CD14-positive monocyte (primary cell): ENCODE measurements at regions not wholly inside any gene's neighbourhood (a gene's known extent, or its start where the extent isn't known, plus 50 kb on each side); places are given as distances from the start of the nearest gene placed in this dataset.

Source experiments
- DNase-seq, 3 donors: peaks; one replicate each; pipeline ENCODE4 v3.0.0-alpha.2; 2011 to 2022
- H2AFZ ChIP-seq: 2 replicates; pipeline ENCODE4 v1.6.0; 2012; ENCODE audit warnings: mild to moderate bottlenecking, low read depth, low read length, inconsistent platforms; ENCODE audit not compliant: insufficient read depth, poor library complexity, severe bottlenecking
- H3K27ac ChIP-seq, 2 donors: 1 replicate in 1 of 2; 2 replicates in 1 of 2; pipeline ENCODE4 v1.5.1; 2012 to 2013; ENCODE audit warnings: low read length in 2 of 2, control low read depth in 1 of 2, inconsistent platforms in 1 of 2, low read depth in 1 of 2, mild to moderate bottlenecking in 1 of 2
- H3K27me3 ChIP-seq, 2 donors: one replicate each; pipeline versions ENCODE4 v1.6.0 to v1.6.1; 2011 to 2013; ENCODE audit warnings: low read length in 2 of 2; ENCODE audit not compliant: control insufficient read depth in 2 of 2, insufficient read depth in 2 of 2
- H3K36me3 ChIP-seq, 2 donors: replicated peaks in 1 of 2; 1 replicate in 1 of 2; 2 replicates in 1 of 2; pipeline versions ENCODE4 v1.5.1 to v1.6.1; 2012 to 2013; ENCODE audit warnings: low read length in 2 of 2, control low read depth in 1 of 2, inconsistent platforms in 1 of 2, mild to moderate bottlenecking in 1 of 2; ENCODE audit not compliant: insufficient read depth in 2 of 2, control insufficient read depth in 1 of 2
- H3K4me1 ChIP-seq, 2 donors: 1 replicate in 1 of 2; 2 replicates in 1 of 2; pipeline versions ENCODE4 v1.5.1 to v1.6.1; 2012 to 2013; ENCODE audit warnings: low read length in 2 of 2, control low read depth in 1 of 2, inconsistent platforms in 1 of 2, mild to moderate bottlenecking in 1 of 2, moderate library complexity in 1 of 2; ENCODE audit not compliant: insufficient read depth in 2 of 2, control insufficient read depth in 1 of 2
- H3K4me2 ChIP-seq: replicated peaks from 2 replicates; pipeline ENCODE3; 2012; ENCODE audit warnings: low read length, moderate library complexity, mild to moderate bottlenecking; ENCODE audit not compliant: poor library complexity, severe bottlenecking; ENCODE audit errors: extremely low read depth
- H3K4me3 ChIP-seq, 3 experiments: fragments of 200-600 bp in 1 of 3; sonication (generic) in 1 of 3; replicated peaks in 1 of 3; 1 replicate in 2 of 3; 2 replicates in 1 of 3; pipeline ENCODE4 v1.5.1; 2011 to 2013; ENCODE audit warnings: low read length in 3 of 3, mild to moderate bottlenecking in 3 of 3, control low read depth in 2 of 3, low read depth in 2 of 3, inconsistent platforms in 1 of 3, moderate library complexity in 1 of 3
- H3K79me2 ChIP-seq: 2 replicates; pipeline ENCODE4 v1.6.0; 2012; ENCODE audit warnings: mild to moderate bottlenecking, control low read depth, inconsistent platforms, low read length, moderate library complexity; ENCODE audit not compliant: insufficient read depth
- H3K9ac ChIP-seq: 2 replicates; pipeline ENCODE4 v1.6.0; 2017; ENCODE audit warnings: low read length, mild to moderate bottlenecking; ENCODE audit not compliant: insufficient read depth, poor library complexity, severe bottlenecking
- H3K9me3 ChIP-seq, 2 donors: replicated peaks in 1 of 2; 1 replicate in 1 of 2; 2 replicates in 1 of 2; pipeline versions ENCODE4 v1.5.1 to v1.6.1; 2012 to 2013; ENCODE audit warnings: low read length in 2 of 2, control low read depth in 1 of 2; ENCODE audit not compliant: control insufficient read depth in 1 of 2, insufficient read depth in 1 of 2
- H4K20me1 ChIP-seq: 2 replicates; pipeline ENCODE4 v1.6.0; 2012; ENCODE audit warnings: mild to moderate bottlenecking, low read length, control low read depth, moderate library complexity; ENCODE audit not compliant: insufficient read depth
- H3K27ac Mint-ChIP-seq, 7 donors: one replicate each; pipeline ENCODE4 v1.8.0; 2020; ENCODE audit warnings: mild to moderate bottlenecking in 7 of 7, mixed read lengths in 7 of 7, moderate library complexity in 6 of 7, inconsistent platforms in 2 of 7
- H3K27me3 Mint-ChIP-seq, 3 donors: one replicate each; pipeline ENCODE4 v1.8.0; 2021 to 2022; ENCODE audit warnings: low read depth in 3 of 3, mild to moderate bottlenecking in 3 of 3, mixed read lengths in 3 of 3, moderate library complexity in 3 of 3, inconsistent platforms in 1 of 3
- H3K36me3 Mint-ChIP-seq, 2 donors: one replicate each; pipeline ENCODE4 v1.8.0; 2020; ENCODE audit warnings: mixed read lengths in 2 of 2, inconsistent platforms in 1 of 2, mild to moderate bottlenecking in 1 of 2
- H3K4me1 Mint-ChIP-seq: one replicate; pipeline ENCODE4 v1.8.0; 2020; ENCODE audit warnings: mild to moderate bottlenecking, mixed read lengths
- H3K4me3 Mint-ChIP-seq, 2 donors: one replicate each; pipeline ENCODE4 v1.8.0; 2020; ENCODE audit warnings: mild to moderate bottlenecking in 2 of 2, mixed read lengths in 2 of 2, moderate library complexity in 1 of 2
- H3K9me3 Mint-ChIP-seq, 7 donors: one replicate each; pipeline ENCODE4 v1.8.0; 2020 to 2022; ENCODE audit warnings: mixed read lengths in 7 of 7, mild to moderate bottlenecking in 6 of 7, moderate library complexity in 6 of 7, inconsistent platforms in 2 of 7
- CTCF ChIP-seq: fragments of 200-600 bp; IDR thresholded peaks from one replicate; pipeline ENCODE4 v1.8.0; 2022; ENCODE audit warnings: antibody characterized with exemption, mild to moderate bottlenecking
- WGBS: methylation state at CpG from one replicate; pipeline ENCODE4 v1.1.5; 2013; ENCODE audit warnings: missing lambda C conversion rate; ENCODE audit not compliant: insufficient coverage; 5-methylcytosine and 5-hydroxymethylcytosine counted together
- intact Hi-C, 2 donors: fragments of 100-400 bp; cut with micrococcal nuclease; formaldehyde crosslinking; loops; one replicate each; pipeline versions ENCODE4 v1.15.0 to v1.15.1; 2023

- Histone ChIP-seq H3K36me3 (no peaks in the 10 kb centered on the region), H3K4me3 (no peak overlapping the region), H3K79me2 (no peaks in the 10 kb centered on the region), H3K4me1 (no peaks in the 10 kb centered on the region), H3K9me3 (peaks cover 0 to 13% of the 10 kb centered on the region in 2 donors), H3K27ac (no peak overlapping the region), H2AFZ (no peak overlapping the region), H3K4me2 (no peak overlapping the region), H3K9ac (no peak overlapping the region), H3K27me3 (peaks cover 18% of the 10 kb centered on the region in 2 donors), H4K20me1 (no peaks in the 10 kb centered on the region)
- DNase-seq = no peak
- no CpG with 5 or more reads among the region's 7 CpGs for WGBS
- H3K27me3 Mint-ChIP-seq = peaks cover 12 to 31% (median 23%) of the 10 kb centered on the region in 3 donors
- intact Hi-C loops = no loop called here
- no peak for TF ChIP-seq CTCF
- no peak overlapping the region for H3K27ac Mint-ChIP-seq
- no peaks in the 10 kb centered on the region for H3K36me3 Mint-ChIP-seq
- no peaks in the 10 kb centered on the region for H3K4me1 Mint-ChIP-seq
- H3K4me3 Mint-ChIP-seq = no peak overlapping the region
- H3K9me3 Mint-ChIP-seq = peaks cover 0 to 12% (median 6%) of the 10 kb centered on the region in 7 donors
Observed at GRCh38 chr6:28600245-28600644, 74.6 kb downstream of the GPX5 start.

GRCh38 chr6:28603891-28604290 lies 78.2 kb downstream of the GPX5 start:
- Mint-ChIP-seq H3K9me3 (peaks cover 0 to 16% (median 8%) of the 10 kb centered on the region in 7 donors), H3K27ac (no peak overlapping the region), H3K4me3 (no peak overlapping the region), H3K4me1 (no peaks in the 10 kb centered on the region), H3K27me3 (peaks cover 33 to 41% (median 36%) of the 10 kb centered on the region in 3 donors), H3K36me3 (no peaks in the 10 kb centered on the region)
- peaks cover 6 to 19% of the 10 kb centered on the region in 2 donors for H3K9me3 ChIP-seq
- H4K20me1 ChIP-seq = no peaks in the 10 kb centered on the region
- H3K36me3 ChIP-seq = no peaks in the 10 kb centered on the region
- H3K27ac ChIP-seq = no peak overlapping the region
- no peak overlapping the region for H3K9ac ChIP-seq
- H3K4me1 ChIP-seq = no peaks in the 10 kb centered on the region
- peaks cover 24 to 29% of the 10 kb centered on the region in 2 donors for H3K27me3 ChIP-seq
- no peak overlapping the region for H3K4me2 ChIP-seq
- WGBS = no CpG with 5 or more reads among the region's 1 CpG
- H3K79me2 ChIP-seq = no peaks in the 10 kb centered on the region
- DNase-seq = no peak
- no peak for TF ChIP-seq CTCF
- no peak overlapping the region for H2AFZ ChIP-seq
- no peak overlapping the region for H3K4me3 ChIP-seq
- intact Hi-C loops = no loop called here
